IMR-90 (cell line): ENCODE measurements at regions not wholly inside any gene's neighbourhood (a gene's known extent, or its start where the extent isn't known, plus 50 kb on each side); places are given as distances from the start of the nearest gene placed in this dataset.

Experiments used
- ATAC-seq: fragments of 200-7000 bp; cut with Tn5 transposase; 2 replicates; pipeline ENCODE4 v1.9.1; 2020; ENCODE audit warnings: low read depth, mild to moderate bottlenecking, moderate library complexity
- BruUV-seq: library from RNA; stranded (reverse); fragments of 400-500 nt; replicated peaks from 2 replicates; lab custom pipeline; 2021; lab: Mats Ljungman, UMichigan
- CTCF ChIA-PET: fragments of 300-600 bp; formaldehyde crosslinking; extraction: SDS; loops from one replicate; lab custom pipeline; 2021; ENCODE audit warnings: antibody characterized with exemption; lab: Yijun Ruan, JAX
- POLR2A ChIA-PET: fragments of 300-600 bp; sonication (Branson Sonifier 250); formaldehyde crosslinking; loops from one replicate; lab custom pipeline; 2022; ENCODE audit warnings: antibody characterized with exemption; ENCODE audit not compliant: unreplicated experiment; lab: Charles Lee
- DNase-seq: peaks from one replicate; pipeline ENCODE4 v3.0.0; 2013
- H2AFZ ChIP-seq: replicated peaks from 2 replicates; pipeline ENCODE3; 2013; ENCODE audit warnings: low read length, mild to moderate bottlenecking; ENCODE audit not compliant: poor library complexity
- H2AK5ac ChIP-seq: 2 replicates; pipeline ENCODE4 v1.6.1; 2013; ENCODE audit warnings: low read depth, low read length, inconsistent platforms
- H2AK9ac ChIP-seq: replicated peaks from 2 replicates; pipeline ENCODE3; 2013; ENCODE audit warnings: mild to moderate bottlenecking, low read depth, low read length, moderate library complexity; ENCODE audit not compliant: poor library complexity
- H2BK120ac ChIP-seq: 2 replicates; pipeline ENCODE4 v1.6.1; 2013; ENCODE audit warnings: low read depth, low read length, inconsistent platforms
- H2BK15ac ChIP-seq: 3 replicates; pipeline ENCODE4 v1.6.1; 2013; ENCODE audit warnings: low read depth, low read length, inconsistent platforms
- H2BK20ac ChIP-seq: 2 replicates; pipeline ENCODE4 v1.6.1; 2013; ENCODE audit warnings: low read depth, mild to moderate bottlenecking, inconsistent platforms, low read length, moderate library complexity
- H2BK5ac ChIP-seq: 2 replicates; pipeline ENCODE4 v1.6.1; 2013; ENCODE audit warnings: mild to moderate bottlenecking, low read depth, low read length, inconsistent platforms; ENCODE audit not compliant: poor library complexity, severe bottlenecking
- H3K14ac ChIP-seq: replicated peaks from 2 replicates; pipeline ENCODE4 v1.6.1; 2013; ENCODE audit warnings: low read depth, low read length, inconsistent platforms
- H3K18ac ChIP-seq: 2 replicates; pipeline ENCODE4 v1.6.1; 2013; ENCODE audit warnings: low read depth, low read length, control low read depth
- H3K23ac ChIP-seq: 2 replicates; pipeline ENCODE4 v1.6.1; 2013; ENCODE audit warnings: low read depth, low read length, inconsistent platforms
- H3K27ac ChIP-seq: 2 replicates; pipeline ENCODE4 v1.5.1; 2013; ENCODE audit warnings: mild to moderate bottlenecking, control low read depth, low read length; ENCODE audit not compliant: insufficient read depth
- H3K27me3 ChIP-seq: 2 replicates; pipeline ENCODE4 v1.6.1; 2013; ENCODE audit warnings: low read length; ENCODE audit not compliant: control insufficient read depth, insufficient read depth
- H3K36me3 ChIP-seq: 2 replicates; pipeline ENCODE4 v1.6.1; 2013; ENCODE audit warnings: low read length, mixed read lengths; ENCODE audit not compliant: control insufficient read depth, insufficient read depth
- H3K4ac ChIP-seq: 2 replicates; pipeline ENCODE4 v1.6.1; 2013; ENCODE audit warnings: low read depth, low read length, inconsistent platforms
- H3K4me1 ChIP-seq: 2 replicates; pipeline ENCODE4 v1.6.1; 2013; ENCODE audit warnings: low read length, mixed read lengths; ENCODE audit not compliant: control insufficient read depth, insufficient read depth
- H3K4me2 ChIP-seq: 2 replicates; pipeline ENCODE4 v1.6.1; 2013; ENCODE audit warnings: low read depth, mild to moderate bottlenecking, control low read depth, low read length, moderate library complexity
- H3K4me3 ChIP-seq: 2 replicates; pipeline ENCODE4 v1.5.1; 2013; ENCODE audit warnings: low read depth, mild to moderate bottlenecking, control low read depth, low read length, moderate library complexity; ENCODE audit not compliant: insufficient read depth
- H3K56ac ChIP-seq: 2 replicates; pipeline ENCODE4 v1.6.1; 2013; ENCODE audit warnings: low read length, inconsistent platforms; ENCODE audit not compliant: insufficient read depth; ENCODE audit errors: extremely low read depth
- H3K79me1 ChIP-seq, 2 experiments: 2 replicates each; pipeline ENCODE4 v1.6.1; 2013; ENCODE audit warnings: low read length in 2 of 2, inconsistent platforms in 1 of 2, low read depth in 1 of 2
- H3K9ac ChIP-seq: 2 replicates; pipeline ENCODE4 v1.6.1; 2013; ENCODE audit warnings: low read depth, low read length, control low read depth
- H3K9me1 ChIP-seq: 2 replicates; pipeline ENCODE4 v1.6.1; 2013; ENCODE audit warnings: low read length, inconsistent platforms; ENCODE audit not compliant: insufficient read depth
- H3K9me3 ChIP-seq: 2 replicates; pipeline ENCODE4 v1.6.1; 2013; ENCODE audit warnings: low read length; ENCODE audit not compliant: control insufficient read depth, insufficient read depth
- H4K20me1 ChIP-seq: 2 replicates; pipeline ENCODE4 v1.6.1; 2013; ENCODE audit warnings: low read length, inconsistent platforms; ENCODE audit not compliant: insufficient read depth
- H4K5ac ChIP-seq: 2 replicates; pipeline ENCODE4 v1.6.1; 2013; ENCODE audit warnings: mild to moderate bottlenecking, low read depth, low read length, control low read depth
- H4K8ac ChIP-seq, 2 experiments: 2 replicates each; pipeline ENCODE4 v1.6.1; 2013; ENCODE audit warnings: low read depth in 2 of 2, low read length in 2 of 2, control low read depth in 1 of 2, inconsistent platforms in 1 of 2
- H4K91ac ChIP-seq: 2 replicates; pipeline ENCODE4 v1.6.1; 2013; ENCODE audit warnings: low read depth, low read length, inconsistent platforms; ENCODE audit not compliant: insufficient read depth
- CHD1 ChIP-seq: IDR thresholded peaks from 2 replicates; pipeline ENCODE4 v1.6.1; 2012; ENCODE audit warnings: low read depth, low read length, improper control_type of control experiment
- FOS ChIP-seq: fragments of 150-350 bp; IDR thresholded peaks from 2 replicates; pipeline ENCODE4 v1.6.1; 2016; ENCODE audit warnings: low read depth, low read length
- MAFK ChIP-seq: IDR thresholded peaks from 2 replicates; pipeline ENCODE4 v1.6.1; 2012; ENCODE audit warnings: low read depth, low read length, improper control_type of control experiment
- MAZ ChIP-seq: IDR thresholded peaks from 2 replicates; pipeline ENCODE4 v1.6.1; 2012; ENCODE audit warnings: low read depth, mild to moderate bottlenecking, low read length, improper control_type of control experiment, moderate library complexity, borderline replicate concordance
- MXI1 ChIP-seq: IDR thresholded peaks from 2 replicates; pipeline ENCODE4 v1.6.1; 2012; ENCODE audit warnings: low read depth, mild to moderate bottlenecking, low read length, moderate library complexity, borderline replicate concordance
- NFE2L2 ChIP-seq: fragments of 150-350 bp; IDR thresholded peaks from 2 replicates; pipeline ENCODE4 v1.6.1; 2016; ENCODE audit warnings: low read depth, mild to moderate bottlenecking, low read length
- POLR2A ChIP-seq: IDR thresholded peaks from 2 replicates; pipeline ENCODE4 v1.6.1; 2012; ENCODE audit warnings: mild to moderate bottlenecking, low read depth, low read length
- RFX5 ChIP-seq: IDR thresholded peaks from 2 replicates; pipeline ENCODE4 v1.8.0; 2012; ENCODE audit warnings: low read depth, mild to moderate bottlenecking, low read length, moderate library complexity
- WGBS, 2 experiments: methylation state at CpG; one replicate each; pipeline versions ENCODE4 v1.1.5 to v1.1.7; 2013; ENCODE audit warnings: missing lambda C conversion rate in 2 of 2; ENCODE audit not compliant: insufficient read length in 1 of 2; ENCODE audit errors: extremely low coverage in 2 of 2; 5-methylcytosine and 5-hydroxymethylcytosine counted together
- dilution Hi-C: fragments of 300-500 bp; cut with HindIII; formaldehyde crosslinking; loops from one replicate; pipeline ENCODE4 v1.14.3; 2018; ENCODE audit warnings: low sequenced_read_pairs; ENCODE audit not compliant: unreplicated experiment
- in situ Hi-C: fragments of 300-500 bp; cut with MboI; formaldehyde crosslinking; loops from 3 replicates; pipeline ENCODE4 v1.14.3; 2019; ENCODE audit warnings: low sequenced_read_pairs, inconsistent platforms, mixed read lengths
- intact Hi-C: fragments of 100-400 bp; cut with micrococcal nuclease; formaldehyde crosslinking; loops from 2 replicates; pipeline ENCODE4 v1.10.0; 2022
- TF ChIP-seq, protein P1 (sequence below): fragments of 150-350 bp; IDR thresholded peaks from 2 replicates; pipeline ENCODE4 v1.6.1; 2016; ENCODE audit warnings: low read depth, mild to moderate bottlenecking, low read length, moderate library complexity, borderline replicate concordance

- dilution Hi-C loops (no loop called here), intact Hi-C loops (no loop called here), in situ Hi-C loops (no loop called here)
- no peak overlapping the region for H4K5ac ChIP-seq
- H3K79me1 ChIP-seq, result no peaks in the 10 kb centered on the region
- ChIA-PET CTCF (no interaction called here), POLR2A (no interaction called here)
- H3K56ac ChIP-seq, result no peak overlapping the region
- no peaks in the 10 kb centered on the region for H4K20me1 ChIP-seq
- DNase-seq, result no peak
- no peak overlapping the region for H2AFZ ChIP-seq
- no peaks in the 10 kb centered on the region for H3K4me1 ChIP-seq
- no peaks in the 10 kb centered on the region for H3K9me1 ChIP-seq
- WGBS, 2 experiments, result 35% methylated on average over 4 of the region's 9 CpGs; no CpG with 5 or more reads in 1 of the 2 experiments
- no peak overlapping the region for H3K23ac ChIP-seq
- H4K91ac ChIP-seq, result no peak overlapping the region
- ATAC-seq, result peak; percentile 37; the same call in 1 of the 2 replicates
- no peak overlapping the region for H3K4ac ChIP-seq
- H3K36me3 ChIP-seq, result peaks cover 2% of the 10 kb centered on the region; the same call in 1 of the 2 replicates
- no peak overlapping the region for H3K4me2 ChIP-seq
- no peak overlapping the region for H2AK9ac ChIP-seq
- no peak overlapping the region for H3K14ac ChIP-seq
- no peak overlapping the region for H3K27ac ChIP-seq
- H2BK120ac ChIP-seq, result no peak overlapping the region
- H3K4me3 ChIP-seq, result no peak overlapping the region
- no peak overlapping the region for H4K8ac ChIP-seq
- BruUV-seq, result no TSS peak
- no peak overlapping the region for H2BK15ac ChIP-seq
- no peak overlapping the region for H2AK5ac ChIP-seq
- H2BK20ac ChIP-seq, result no peak overlapping the region
- TF ChIP-seq, protein P1, sequence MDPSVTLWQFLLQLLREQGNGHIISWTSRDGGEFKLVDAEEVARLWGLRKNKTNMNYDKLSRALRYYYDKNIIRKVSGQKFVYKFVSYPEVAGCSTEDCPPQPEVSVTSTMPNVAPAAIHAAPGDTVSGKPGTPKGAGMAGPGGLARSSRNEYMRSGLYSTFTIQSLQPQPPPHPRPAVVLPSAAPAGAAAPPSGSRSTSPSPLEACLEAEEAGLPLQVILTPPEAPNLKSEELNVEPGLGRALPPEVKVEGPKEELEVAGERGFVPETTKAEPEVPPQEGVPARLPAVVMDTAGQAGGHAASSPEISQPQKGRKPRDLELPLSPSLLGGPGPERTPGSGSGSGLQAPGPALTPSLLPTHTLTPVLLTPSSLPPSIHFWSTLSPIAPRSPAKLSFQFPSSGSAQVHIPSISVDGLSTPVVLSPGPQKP, result no peak
- TF ChIP-seq MAZ, result no peak
- TF ChIP-seq MXI1, result no peak
- no peak for TF ChIP-seq RFX5
- TF ChIP-seq CHD1, result no peak
- no peak for TF ChIP-seq MAFK
- TF ChIP-seq POLR2A, result no peak
- no peak for TF ChIP-seq NFE2L2
- TF ChIP-seq FOS, result no peak
- H3K9me3 ChIP-seq, result peaks cover 9% of the 10 kb centered on the region; the same call in 1 of the 2 replicates
- H3K27me3 ChIP-seq, result no peaks in the 10 kb centered on the region
- no peak overlapping the region for H3K18ac ChIP-seq
- H2BK5ac ChIP-seq, result no peak overlapping the region
- H3K9ac ChIP-seq, result no peak overlapping the region
Measured at GRCh38 chr11:70891844-70892380, 360.5 kb downstream of the SHANK2 start.
